GM21723 (cell line): ENCODE measurements at regions not wholly inside any gene's neighbourhood (a gene's known extent, or its start where the extent isn't known, plus 50 kb on each side); places are given as distances from the start of the nearest gene placed in this dataset.

Experiments used
- ATAC-seq: cut with Tn5 transposase; IDR thresholded peaks from one replicate; pipeline ENCODE4 v1.9.1; 2021; ENCODE audit warnings: mild to moderate bottlenecking, moderate library complexity; ENCODE audit not compliant: unreplicated experiment

GRCh38 chr4:24070117-24070516, 180.3 kb upstream of the PPARGC1A start:
- no peak for ATAC-seq

GRCh38 chr4:24067367-24068193, 177.7 kb upstream of the PPARGC1A start:
- no peak for ATAC-seq

DNA sequence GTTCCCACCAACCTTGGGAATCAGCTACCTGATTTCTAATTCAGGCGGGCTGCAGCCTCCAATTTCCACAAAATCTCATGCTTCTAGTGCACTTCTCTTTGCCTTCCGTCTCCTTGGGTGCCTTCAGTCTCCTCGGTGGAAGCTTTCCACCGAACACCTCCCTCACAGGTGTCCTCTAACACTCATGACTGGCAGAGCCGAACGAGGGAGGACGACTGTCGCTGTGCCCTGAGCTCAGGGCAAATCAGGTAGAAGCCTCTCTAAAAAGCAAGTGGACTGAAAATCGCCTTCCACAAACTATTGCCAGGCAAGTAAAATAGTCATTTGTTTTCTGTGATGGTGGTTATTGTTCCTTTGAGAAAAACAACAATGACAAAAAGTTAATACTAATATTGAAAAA, 176.1 kb upstream of the PPARGC1A start:
- ATAC-seq = no peak

- ATAC-seq = no peak
These were observed 173.9 kb upstream of the PPARGC1A start for GRCh38 chr4:24063731-24064130.

GRCh38 chr4:24060932-24061331, 171.1 kb upstream of the PPARGC1A start:
- no peak for ATAC-seq

GRCh38 chr4:24059839-24060238, 170.0 kb upstream of the PPARGC1A start:
- no peak for ATAC-seq

DNA sequence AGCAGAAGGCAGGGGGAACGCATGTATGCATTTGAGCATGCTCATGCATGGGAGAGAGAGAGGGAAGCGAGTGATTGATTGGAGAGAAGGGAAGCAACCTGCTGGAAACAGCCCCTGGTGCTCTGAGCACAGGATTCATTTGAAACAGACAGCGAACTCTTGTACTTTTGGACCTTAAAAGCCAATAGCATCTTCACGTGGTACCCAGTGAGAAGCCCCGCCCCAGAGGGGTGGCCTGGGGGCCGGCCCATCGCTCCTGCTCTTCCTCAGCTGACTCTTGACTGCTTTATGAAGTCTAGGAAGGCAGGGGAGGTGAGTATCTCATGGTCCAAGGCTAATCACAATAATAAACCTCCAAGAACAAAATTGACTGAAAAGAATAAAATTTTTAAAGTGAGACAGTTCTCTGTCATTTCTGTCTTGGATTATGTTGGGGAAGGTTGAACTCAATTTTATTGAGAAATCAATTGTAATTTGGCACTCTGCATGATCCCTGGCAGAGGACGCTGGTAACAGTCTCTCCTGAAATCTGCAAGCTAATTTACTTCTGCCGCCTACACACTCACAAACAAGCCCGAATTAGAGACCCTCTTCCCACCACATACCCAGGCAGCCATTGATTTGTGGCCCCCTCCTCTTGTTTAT, 168.2 kb upstream of the PPARGC1A start:
- ATAC-seq = no peak

DNA sequence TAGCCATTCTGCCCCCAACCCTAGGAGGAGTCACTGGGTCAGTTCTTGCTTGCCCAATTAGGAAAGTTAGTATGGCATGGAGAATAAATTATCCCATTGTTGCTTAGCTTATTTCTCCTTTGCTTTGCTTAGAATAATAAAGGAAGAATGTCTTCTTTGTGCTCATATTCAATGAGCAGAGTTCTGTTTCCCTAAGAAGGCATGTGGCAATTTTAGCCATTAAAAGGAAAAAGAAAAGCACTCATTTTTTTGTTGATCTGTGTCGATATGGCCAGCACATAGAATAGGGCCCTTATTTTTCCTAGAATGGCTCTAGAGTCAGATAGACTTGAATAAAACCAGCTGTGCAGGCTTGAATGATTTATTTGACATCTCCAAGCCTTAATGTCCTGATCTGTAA, 166.4 kb upstream of the PPARGC1A start:
- no peak for ATAC-seq

DNA sequence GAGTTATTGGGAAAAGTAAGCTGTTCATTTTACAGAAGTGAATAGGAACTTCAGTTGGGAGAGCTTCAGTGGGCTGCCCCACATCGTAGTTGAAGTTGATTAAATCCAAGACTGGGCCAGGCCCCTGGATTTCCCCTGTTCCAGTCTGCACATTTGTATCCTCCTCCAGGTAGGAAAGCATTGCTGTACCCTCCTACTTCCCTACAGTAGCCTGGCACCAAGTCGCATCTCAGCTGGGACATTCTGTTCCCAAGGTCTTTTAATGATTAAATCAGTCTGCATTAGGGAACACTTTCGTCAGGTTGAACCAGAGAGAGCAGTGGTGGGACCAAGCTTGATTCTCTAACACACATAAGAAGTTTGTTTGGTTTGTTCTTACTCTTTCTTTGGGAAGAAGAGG, 165.8 kb upstream of the PPARGC1A start:
- no peak for ATAC-seq

- ATAC-seq = no peak
These were observed 165.1 kb upstream of the PPARGC1A start for GRCh38 chr4:24054910-24055309.

GRCh38 chr4:24053934-24054333, 164.1 kb upstream of the PPARGC1A start:
- ATAC-seq = no peak

GRCh38 chr4:24044610-24045589, 155.1 kb upstream of the PPARGC1A start:
- ATAC-seq = no peak

GRCh38 chr4:24042094-24042493, 152.2 kb upstream of the PPARGC1A start:
- ATAC-seq = no peak

DNA sequence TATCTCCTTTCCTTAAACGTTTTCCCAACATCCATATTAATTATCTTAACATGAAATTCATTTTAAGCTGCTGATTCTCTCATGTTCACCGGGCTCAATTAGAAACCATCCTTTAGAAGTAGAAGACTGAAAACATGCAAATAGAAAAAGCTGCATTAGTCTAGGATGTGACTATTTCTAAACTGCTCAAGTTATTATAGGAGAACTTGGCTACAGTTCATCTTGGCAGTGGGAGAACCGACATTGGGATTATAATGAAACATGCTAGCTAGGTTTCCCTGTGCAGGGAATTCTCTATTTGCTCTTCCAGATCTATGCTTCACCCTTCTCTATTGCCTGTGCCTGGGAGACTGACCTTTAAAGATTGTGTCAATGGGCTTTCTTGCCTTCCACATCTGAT, 151.0 kb upstream of the PPARGC1A start:
- ATAC-seq = no peak

- ATAC-seq = no peak
These were observed 143.8 kb upstream of the PPARGC1A start for GRCh38 chr4:24033626-24034025.

DNA sequence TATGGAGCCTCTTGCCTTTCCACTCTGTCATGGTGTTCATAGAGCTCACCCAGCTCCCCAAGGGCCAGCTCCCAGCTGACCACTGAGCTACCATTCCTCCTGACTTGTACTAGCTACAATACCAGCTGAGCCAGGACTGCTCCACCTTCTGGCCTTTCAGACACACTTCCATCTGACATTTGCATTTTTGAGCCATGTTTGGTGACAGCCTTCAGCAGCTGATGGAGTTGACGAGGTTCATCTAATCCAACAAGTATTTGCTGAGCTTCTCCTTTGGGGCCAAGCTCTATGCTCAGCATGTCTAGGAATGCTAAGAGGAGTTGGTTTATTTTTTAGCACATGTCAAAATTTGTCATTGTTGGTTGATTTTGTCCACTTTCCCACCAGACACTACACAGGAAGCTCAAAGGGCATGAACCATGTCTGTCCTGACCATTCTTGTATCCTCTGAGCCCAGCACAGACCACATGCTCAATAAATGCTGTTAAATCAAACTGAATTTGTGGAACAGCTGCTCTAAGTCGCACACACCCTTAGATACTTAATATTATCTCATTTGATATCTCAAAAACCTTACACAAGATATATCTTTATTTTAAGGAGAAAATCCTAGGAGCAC, 142.6 kb upstream of the PPARGC1A start:
- no peak for ATAC-seq

DNA sequence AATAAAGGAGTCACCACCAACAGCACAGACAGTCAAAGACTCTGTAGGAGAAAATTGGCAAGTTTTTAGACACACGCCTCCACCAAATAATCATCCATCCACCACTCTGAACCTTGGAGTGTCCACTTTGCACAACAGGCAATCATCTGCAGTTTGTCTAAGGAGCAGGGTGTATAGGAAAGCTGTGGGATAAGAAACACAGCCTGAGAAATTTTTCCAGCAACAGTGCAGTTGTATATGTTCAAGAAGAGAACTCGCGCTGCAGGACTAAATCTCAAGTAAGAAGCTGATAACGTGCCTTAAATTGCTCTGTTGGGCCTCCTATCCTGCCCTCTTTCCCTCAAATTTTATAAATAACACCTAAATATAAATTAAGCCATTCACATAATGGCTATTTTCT, 136.7 kb upstream of the PPARGC1A start:
- ATAC-seq = no peak

GRCh38 chr4:24024605-24025004, 134.8 kb upstream of the PPARGC1A start:
- ATAC-seq = no peak

GRCh38 chr4:24024157-24024556, 134.3 kb upstream of the PPARGC1A start:
- ATAC-seq = no peak

DNA sequence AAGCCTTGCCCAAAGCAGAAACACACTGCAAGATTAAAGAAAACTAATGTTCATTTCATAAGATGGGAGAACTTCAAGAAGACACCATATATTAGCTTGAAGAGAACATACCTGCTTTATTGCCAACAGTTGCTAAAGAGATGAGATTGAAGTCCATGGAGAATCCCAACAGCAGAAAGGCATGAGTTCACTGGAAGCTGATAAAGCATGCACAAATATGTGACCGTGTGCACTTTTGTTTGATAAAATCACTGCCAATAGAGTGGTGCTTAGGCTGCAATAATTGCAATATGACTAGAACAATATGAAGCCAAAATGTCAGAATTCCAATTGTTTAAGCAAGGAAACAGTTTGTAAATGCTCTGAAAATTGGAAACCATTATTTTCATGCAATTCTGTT, 125.9 kb upstream of the PPARGC1A start:
- ATAC-seq = no peak
